ENCODE measurements at regions not wholly inside any gene's neighbourhood (a gene's known extent, or its start where the extent isn't known, plus 50 kb on each side); places are given as distances from the start of the nearest gene placed in this dataset.

GRCh38 chr13:89953581-89953980, 1393.9 kb upstream of the MIR17HG start:
- TF ChIP-seq MAX (IDR thresholded peaks at IDR 0.05): no peak
- TF ChIP-seq, protein P1, sequence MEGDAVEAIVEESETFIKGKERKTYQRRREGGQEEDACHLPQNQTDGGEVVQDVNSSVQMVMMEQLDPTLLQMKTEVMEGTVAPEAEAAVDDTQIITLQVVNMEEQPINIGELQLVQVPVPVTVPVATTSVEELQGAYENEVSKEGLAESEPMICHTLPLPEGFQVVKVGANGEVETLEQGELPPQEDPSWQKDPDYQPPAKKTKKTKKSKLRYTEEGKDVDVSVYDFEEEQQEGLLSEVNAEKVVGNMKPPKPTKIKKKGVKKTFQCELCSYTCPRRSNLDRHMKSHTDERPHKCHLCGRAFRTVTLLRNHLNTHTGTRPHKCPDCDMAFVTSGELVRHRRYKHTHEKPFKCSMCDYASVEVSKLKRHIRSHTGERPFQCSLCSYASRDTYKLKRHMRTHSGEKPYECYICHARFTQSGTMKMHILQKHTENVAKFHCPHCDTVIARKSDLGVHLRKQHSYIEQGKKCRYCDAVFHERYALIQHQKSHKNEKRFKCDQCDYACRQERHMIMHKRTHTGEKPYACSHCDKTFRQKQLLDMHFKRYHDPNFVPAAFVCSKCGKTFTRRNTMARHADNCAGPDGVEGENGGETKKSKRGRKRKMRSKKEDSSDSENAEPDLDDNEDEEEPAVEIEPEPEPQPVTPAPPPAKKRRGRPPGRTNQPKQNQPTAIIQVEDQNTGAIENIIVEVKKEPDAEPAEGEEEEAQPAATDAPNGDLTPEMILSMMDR (IDR thresholded peaks at IDR 0.05; ENCODE audit: low read depth, low read length, missing input control): no peak
- TF ChIP-seq RXRA (IDR thresholded peaks at IDR 0.05): no peak
- TF ChIP-seq FOXA1 (IDR thresholded peaks at IDR 0.05): no peak
- no peak for TF ChIP-seq YY1 (IDR thresholded peaks at IDR 0.05)
- TF ChIP-seq EGR1 (IDR thresholded peaks at IDR 0.05; ENCODE audit: low read depth in 2 of 2): no peak
- TF ChIP-seq NR2F2 (IDR thresholded peaks at IDR 0.05): no peak
- TF ChIP-seq JUND (IDR thresholded peaks at IDR 0.05): no peak
- TF ChIP-seq REST (IDR thresholded peaks at IDR 0.05): no peak
- no peak for TF ChIP-seq TAF1 (conservative IDR thresholded peaks at IDR 0.05)
- no peak for TF ChIP-seq RAD21 (IDR thresholded peaks at IDR 0.05)
- no peak for TF ChIP-seq GABPA (IDR thresholded peaks at IDR 0.05 in 1 of 2, conservative IDR thresholded peaks at IDR 0.05 in 1 of 2)
- no peak for TF ChIP-seq SP1 (IDR thresholded peaks at IDR 0.05)
- no peak for TF ChIP-seq ZBTB33 (IDR thresholded peaks at IDR 0.05)

Data from liver (tissue), 3 donors.